Uterus (tissue), 2 donors: ENCODE measurements at regions not wholly inside any gene's neighbourhood (a gene's known extent, or its start where the extent isn't known, plus 50 kb on each side); places are given as distances from the start of the nearest gene placed in this dataset.

Experiments used
- CTCF ChIP-seq, 4 experiments: fragments of 200-600 bp in 2 of 4; fragments of 450-650 bp in 2 of 4; sonication (generic) in 2 of 4; IDR thresholded peaks; one replicate each; pipeline ENCODE4 v1.5.1; 2016 to 2019; ENCODE audit warnings: antibody characterized with exemption in 4 of 4, mild to moderate bottlenecking in 2 of 4, moderate library complexity in 1 of 4
- POLR2A ChIP-seq, 2 donors: fragments of 450-650 bp; IDR thresholded peaks; one replicate each; pipeline ENCODE4 v1.6.1; 2016; ENCODE audit warnings: antibody characterized with exemption in 2 of 2, mild to moderate bottlenecking in 1 of 2, moderate library complexity in 1 of 2

GRCh38 chr15:24899367-24899766 lies 55.4 kb upstream of the SNRPN start:
- no peak for TF ChIP-seq CTCF (IDR thresholded peaks at IDR 0.05)
- TF ChIP-seq POLR2A (IDR thresholded peaks at IDR 0.05): no peak
